Lung microvascular endothelial cell (primary cell): ENCODE measurements at regions not wholly inside any gene's neighbourhood (a gene's known extent, or its start where the extent isn't known, plus 50 kb on each side); places are given as distances from the start of the nearest gene placed in this dataset.
A peak's percentile ranks its signal among the peaks of the same experiment; 100 is the strongest.

Experiments used
- DNase-seq, 2 donors: peaks; one replicate each; pipeline versions ENCODE4 v3.0.0 to v3.0.0-alpha.2; 2010; ENCODE audit warnings: low read depth in 2 of 2

GRCh38 chr10:88108115-88108610 lies 244.7 kb downstream of the PTEN start:
- DNase-seq = no peak

GRCh38 chr10:88110355-88110754 lies 246.9 kb downstream of the PTEN start:
- DNase-seq = peak in 1 of 2 donors; percentile 47

GRCh38 chr10:88110822-88111221 lies 247.4 kb downstream of the PTEN start:
- DNase-seq = no peak

- DNase-seq = no peak
Measured at GRCh38 chr10:88111294-88111693, 247.9 kb downstream of the PTEN start.

- DNase-seq = no peak
Measured at GRCh38 chr10:88113232-88113631, 249.8 kb downstream of the PTEN start.

- no peak for DNase-seq
Measured at GRCh38 chr10:88113657-88114272, 250.3 kb downstream of the PTEN start.

- DNase-seq = peak; percentile 70 to 85
Measured at GRCh38 chr10:88114368-88114767, 250.9 kb downstream of the PTEN start.

- DNase-seq = no peak
Measured at GRCh38 chr10:88115407-88115806, 252.0 kb downstream of the PTEN start.

GRCh38 chr10:88115968-88116367 lies 252.5 kb downstream of the PTEN start:
- DNase-seq = no peak

- DNase-seq = no peak
Measured at GRCh38 chr10:88116481-88116880, 253.1 kb downstream of the PTEN start.

GRCh38 chr10:88116971-88117626 lies 253.7 kb downstream of the PTEN start:
- DNase-seq = no peak

- no peak for DNase-seq
Measured at GRCh38 chr10:88117869-88118632, 254.6 kb downstream of the PTEN start.

- no peak for DNase-seq
Measured at GRCh38 chr10:88118729-88119128, 255.3 kb downstream of the PTEN start.

GRCh38 chr10:88119160-88119559 lies 255.7 kb downstream of the PTEN start:
- no peak for DNase-seq

- no peak for DNase-seq
Measured at GRCh38 chr10:88120075-88120474, 256.6 kb downstream of the PTEN start.

GRCh38 chr10:88120599-88121333 lies 257.3 kb downstream of the PTEN start:
- no peak for DNase-seq

- DNase-seq = no peak
Measured at GRCh38 chr10:88121361-88121760, 257.9 kb downstream of the PTEN start.

- DNase-seq = no peak
Measured at GRCh38 chr10:88122145-88122544, 258.7 kb downstream of the PTEN start.

GRCh38 chr10:88122576-88122975 lies 259.2 kb downstream of the PTEN start:
- DNase-seq = no peak

- no peak for DNase-seq
Measured at GRCh38 chr10:88125766-88126165, 262.3 kb downstream of the PTEN start.

- DNase-seq = no peak
Measured at GRCh38 chr10:88126699-88127098, 263.3 kb downstream of the PTEN start.

- no peak for DNase-seq
Measured at GRCh38 chr10:88127269-88127668, 263.8 kb downstream of the PTEN start.
